ENCODE measurements at regions not wholly inside any gene's neighbourhood (a gene's known extent, or its start where the extent isn't known, plus 50 kb on each side); places are given as distances from the start of the nearest gene placed in this dataset.

DNA sequence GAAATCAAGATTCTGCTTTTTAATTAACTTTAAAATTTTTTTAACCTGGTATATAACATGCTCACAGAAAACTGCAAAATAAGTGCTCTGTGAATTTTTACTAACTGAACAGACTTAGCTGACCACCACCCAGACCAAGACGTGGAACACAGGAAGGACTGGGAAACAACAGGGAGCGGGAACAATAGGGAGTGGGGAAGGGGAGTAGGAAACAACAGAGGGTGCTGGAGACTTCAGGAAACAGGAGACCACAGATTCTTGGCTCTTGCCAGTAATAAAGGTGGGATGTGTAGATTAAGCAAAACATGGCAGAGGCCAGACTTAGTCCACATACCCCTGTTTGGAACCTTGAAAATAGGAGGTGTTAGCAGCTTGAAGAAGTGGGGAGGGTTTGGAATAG lies 51.4 kb upstream of the TMCC3 start:
- H3K4me3 ChIP-seq (ENCODE audit: low read depth in 2 of 2, low read length in 1 of 2), result no peak overlapping the region
- H3K27me3 ChIP-seq (ENCODE audit: insufficient read depth), result no peaks in the 10 kb centered on the region
- no peak overlapping the region for H2AFZ ChIP-seq (ENCODE audit: low read depth)
- H4K20me1 ChIP-seq (ENCODE audit: insufficient read depth), result no peaks in the 10 kb centered on the region
- no peaks in the 10 kb centered on the region for H3K9me2 ChIP-seq
- no peak overlapping the region for H3K4me2 ChIP-seq
- POLR2A ChIA-PET, result no interaction called here
- CTCF ChIA-PET, result no interaction called here
- no peaks in the 10 kb centered on the region for H3F3A ChIP-seq (replicated peaks; ENCODE audit: insufficient read depth)
- no peaks in the 10 kb centered on the region for H3K36me3 ChIP-seq (replicated peaks in 1 of 2; ENCODE audit: control insufficient read depth in 1 of 2, insufficient read depth in 2 of 2, low read length in 1 of 2)
- no peaks in the 10 kb centered on the region for H3K79me2 ChIP-seq (ENCODE audit: insufficient read depth)
- no peak for TF ChIP-seq PBX3 (IDR thresholded peaks at IDR 0.05)
- TF ChIP-seq, protein P1, sequence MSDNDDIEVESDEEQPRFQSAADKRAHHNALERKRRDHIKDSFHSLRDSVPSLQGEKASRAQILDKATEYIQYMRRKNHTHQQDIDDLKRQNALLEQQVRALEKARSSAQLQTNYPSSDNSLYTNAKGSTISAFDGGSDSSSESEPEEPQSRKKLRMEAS (IDR thresholded peaks at IDR 0.05; ENCODE audit: low read depth), result no peak
- H3K4me1 ChIP-seq (ENCODE audit: control insufficient read depth in 1 of 2, insufficient read depth in 2 of 2, low read depth in 1 of 2, low read length in 1 of 2), result no peaks in the 10 kb centered on the region; a peak in 1 of 4 replicates
- no peak overlapping the region for H3K9ac ChIP-seq
- no peak for DNase-seq
- H3K27ac ChIP-seq (ENCODE audit: low read depth in 2 of 2, low read length in 1 of 2), result no peak overlapping the region
- H3K9me3 ChIP-seq, result no peaks in the 10 kb centered on the region
- 60% methylated on average over 2 of the region's 2 CpGs for WGBS (ENCODE audit: low lambda C conversion rate)

- H3K36me3 ChIP-seq (replicated peaks in 1 of 2; ENCODE audit: control insufficient read depth in 1 of 2, insufficient read depth in 2 of 2, low read length in 1 of 2), result no peaks in the 10 kb centered on the region
- no peak overlapping the region for H2AFZ ChIP-seq (ENCODE audit: low read depth)
- no peak overlapping the region for H3K4me2 ChIP-seq
- H3K9me2 ChIP-seq, result no peaks in the 10 kb centered on the region
- H3K79me2 ChIP-seq (ENCODE audit: insufficient read depth), result no peaks in the 10 kb centered on the region
- no peak overlapping the region for H3K27ac ChIP-seq (ENCODE audit: low read depth in 2 of 2, low read length in 1 of 2)
- TF ChIP-seq CTCF (IDR thresholded peaks at IDR 0.05), result no peak
- CTCF ChIA-PET, result no interaction called here
- H3K27me3 ChIP-seq (ENCODE audit: insufficient read depth), result no peaks in the 10 kb centered on the region
- no peak overlapping the region for H3K9ac ChIP-seq
- no peaks in the 10 kb centered on the region; a peak in 1 of 4 replicates for H3K4me1 ChIP-seq (ENCODE audit: control insufficient read depth in 1 of 2, insufficient read depth in 2 of 2, low read depth in 1 of 2, low read length in 1 of 2)
- POLR2A ChIA-PET, result no interaction called here
- no peaks in the 10 kb centered on the region for H3F3A ChIP-seq (replicated peaks; ENCODE audit: insufficient read depth)
- 46% methylated on average over 2 of the region's 2 CpGs for WGBS (ENCODE audit: low lambda C conversion rate)
- no peaks in the 10 kb centered on the region for H3K9me3 ChIP-seq
- no peak for DNase-seq
- no peak overlapping the region for H3K4me3 ChIP-seq (ENCODE audit: low read depth in 2 of 2, low read length in 1 of 2)
- H4K20me1 ChIP-seq (ENCODE audit: insufficient read depth), result no peaks in the 10 kb centered on the region
Measured at GRCh38 chr12:94700662-94701061, 50.3 kb upstream of the TMCC3 start.

All from SK-N-SH (cell line).